ENCODE measurements at regions not wholly inside any gene's neighbourhood (a gene's known extent, or its start where the extent isn't known, plus 50 kb on each side); places are given as distances from the start of the nearest gene placed in this dataset.

- TF ChIP-seq CTCF (IDR thresholded peaks at IDR 0.05) = no peak
- Histone ChIP-seq H3K36me3 (ENCODE audit: low read depth) (no peaks in the 10 kb centered on the region), H3K9me3 (no peaks in the 10 kb centered on the region), H3K4me1 (ENCODE audit: low read depth) (no peaks in the 10 kb centered on the region), H3K4me3 (no peak overlapping the region)
- intact Hi-C loops (cut with DNase I, micrococcal nuclease) = no loop called here
- ATAC-seq (no peak), DNase-seq (no peak)
Measured at GRCh38 chr4:125105561-125105960, 209.2 kb upstream of the FAT4 start.

- no peak overlapping the region for H3K4me3 ChIP-seq
- no peaks in the 10 kb centered on the region for H3K36me3 ChIP-seq (ENCODE audit: low read depth)
- intact Hi-C loops (cut with DNase I, micrococcal nuclease) = no loop called here
- ATAC-seq = no peak
- no peak for DNase-seq
- TF ChIP-seq CTCF (IDR thresholded peaks at IDR 0.05) = no peak
- H3K9me3 ChIP-seq = no peaks in the 10 kb centered on the region
- no peaks in the 10 kb centered on the region for H3K4me1 ChIP-seq (ENCODE audit: low read depth)
Measured at GRCh38 chr4:125104616-125105015, 210.1 kb upstream of the FAT4 start.

GRCh38 chr4:125101719-125102118, 213.0 kb upstream of the FAT4 start:
- no peak overlapping the region for H3K4me3 ChIP-seq
- intact Hi-C loops (cut with DNase I, micrococcal nuclease) = no loop called here
- ATAC-seq (no peak), DNase-seq (no peak)
- H3K36me3 ChIP-seq (ENCODE audit: low read depth) = no peaks in the 10 kb centered on the region
- H3K4me1 ChIP-seq (ENCODE audit: low read depth) = no peaks in the 10 kb centered on the region
- no peaks in the 10 kb centered on the region for H3K9me3 ChIP-seq
- TF ChIP-seq CTCF (IDR thresholded peaks at IDR 0.05) = no peak

GRCh38 chr4:125097729-125098128, 217.0 kb upstream of the FAT4 start:
- H3K4me3 ChIP-seq = no peak overlapping the region
- ATAC-seq (no peak), DNase-seq (no peak)
- intact Hi-C loops (cut with DNase I, micrococcal nuclease) = no loop called here
- no peaks in the 10 kb centered on the region for H3K36me3 ChIP-seq (ENCODE audit: low read depth)
- TF ChIP-seq CTCF (IDR thresholded peaks at IDR 0.05) = no peak
- H3K4me1 ChIP-seq (ENCODE audit: low read depth) = no peaks in the 10 kb centered on the region
- H3K9me3 ChIP-seq = no peaks in the 10 kb centered on the region

- intact Hi-C loops (cut with DNase I, micrococcal nuclease) = no loop called here
- ATAC-seq = no peak
- Histone ChIP-seq H3K4me3 (no peak overlapping the region), H3K9me3 (no peaks in the 10 kb centered on the region), H3K4me1 (ENCODE audit: low read depth) (no peaks in the 10 kb centered on the region), H3K36me3 (ENCODE audit: low read depth) (no peaks in the 10 kb centered on the region)
- no peak for TF ChIP-seq CTCF (IDR thresholded peaks at IDR 0.05)
- no peak for DNase-seq
Measured at GRCh38 chr4:125096662-125097061, 218.1 kb upstream of the FAT4 start.

GRCh38 chr4:125091541-125091940, 223.2 kb upstream of the FAT4 start:
- TF ChIP-seq CTCF (IDR thresholded peaks at IDR 0.05) = no peak
- no peaks in the 10 kb centered on the region for H3K4me1 ChIP-seq (ENCODE audit: low read depth)
- DNase-seq = no peak
- intact Hi-C loops (cut with DNase I, micrococcal nuclease) = no loop called here
- H3K4me3 ChIP-seq = no peak overlapping the region
- H3K36me3 ChIP-seq (ENCODE audit: low read depth) = no peaks in the 10 kb centered on the region
- no peak for ATAC-seq
- no peaks in the 10 kb centered on the region for H3K9me3 ChIP-seq

Measured in mucosa of descending colon (tissue), 3 donors.